HG03432 (cell line): ENCODE measurements at regions not wholly inside any gene's neighbourhood (a gene's known extent, or its start where the extent isn't known, plus 50 kb on each side); places are given as distances from the start of the nearest gene placed in this dataset.

Source experiments
- ATAC-seq: cut with Tn5 transposase; IDR thresholded peaks from one replicate; pipeline ENCODE4 v1.9.1; 2021; ENCODE audit warnings: mild to moderate bottlenecking, moderate library complexity; ENCODE audit not compliant: unreplicated experiment

DNA sequence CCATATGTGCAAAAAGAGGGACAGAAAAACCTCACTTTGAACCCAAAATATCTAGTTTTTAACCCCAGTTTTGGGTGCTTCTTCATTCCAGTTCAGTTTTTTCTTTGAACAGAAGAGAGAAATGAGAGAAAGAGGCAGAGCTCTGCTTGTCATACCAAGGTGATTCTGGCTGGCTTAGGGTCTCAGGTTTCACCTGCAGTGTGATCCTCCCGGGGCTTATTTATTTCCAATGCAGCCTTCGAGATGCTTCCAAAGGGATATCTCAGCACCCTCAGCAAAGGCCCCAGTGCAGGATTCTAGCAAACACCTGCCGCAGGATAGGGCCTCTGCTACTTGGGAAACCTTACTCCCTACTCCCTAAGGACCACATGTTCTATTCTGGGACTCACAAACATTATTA lies 131.3 kb downstream of the WDR11 start:
- ATAC-seq: no peak

DNA sequence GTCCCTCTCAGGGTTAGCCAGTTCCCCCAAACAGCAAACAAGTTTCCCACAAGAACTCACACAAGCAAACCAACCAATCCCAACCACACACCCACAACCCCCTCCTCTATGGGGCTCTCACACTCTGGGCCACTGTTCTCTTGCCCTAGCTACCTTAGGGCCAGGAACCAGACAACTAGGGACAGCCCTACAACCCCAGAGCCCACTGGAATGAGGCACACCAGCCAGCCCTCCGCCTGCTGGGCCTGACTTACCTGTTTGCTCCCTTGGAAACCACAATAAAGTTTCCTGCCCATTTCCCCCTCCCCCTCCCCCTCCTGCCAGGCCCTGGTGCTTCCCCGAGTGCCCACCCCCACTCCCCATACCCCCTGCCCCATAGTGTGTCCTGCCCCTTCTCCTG lies 132.6 kb downstream of the WDR11 start:
- no peak for ATAC-seq

GRCh38 chr10:120984221-120984620 lies 133.1 kb downstream of the WDR11 start:
- no peak for ATAC-seq

GRCh38 chr10:120987359-120987758 lies 136.2 kb downstream of the WDR11 start:
- ATAC-seq: no peak

DNA sequence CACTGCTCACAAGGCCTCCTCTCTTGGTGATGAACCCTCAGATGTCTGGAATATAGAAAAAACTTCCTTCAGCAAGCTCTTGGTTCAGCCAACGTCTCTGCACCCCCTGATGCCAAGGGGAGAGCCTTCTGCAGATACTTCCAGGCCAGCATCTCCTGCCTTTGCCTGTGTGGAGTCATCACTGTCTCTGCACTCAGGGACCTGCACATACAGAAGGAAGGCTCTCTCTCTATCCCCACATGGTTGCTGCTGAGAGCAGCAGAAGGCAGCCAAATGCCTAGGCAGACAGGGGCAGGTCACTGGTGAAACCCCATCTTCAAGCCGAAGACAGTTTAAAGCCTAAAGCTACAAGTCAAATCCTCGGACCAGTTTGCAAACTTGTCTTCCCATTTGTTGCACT lies 137.6 kb downstream of the WDR11 start:
- no peak for ATAC-seq

DNA sequence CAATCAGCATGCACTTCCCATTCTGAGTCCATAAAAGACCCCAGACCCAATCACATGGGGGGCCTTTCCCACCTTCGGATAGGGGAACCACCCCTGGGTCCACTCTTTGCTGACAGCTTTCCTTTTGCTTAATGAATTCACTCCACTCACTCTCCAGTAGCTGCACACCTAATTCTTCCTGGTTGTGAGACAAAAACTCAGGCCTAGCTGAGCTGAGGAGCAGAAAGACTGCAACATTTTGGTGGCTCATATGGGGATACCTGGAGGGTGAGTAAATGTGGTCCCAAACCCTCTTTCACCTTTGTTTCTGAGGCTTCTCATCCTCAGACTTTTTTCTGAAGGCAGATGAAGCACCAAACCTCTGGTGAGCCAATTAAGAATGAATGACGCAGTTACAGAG lies 138.1 kb downstream of the WDR11 start:
- no peak for ATAC-seq

GRCh38 chr10:120989996-120990598 lies 138.9 kb downstream of the WDR11 start:
- ATAC-seq: no peak

GRCh38 chr10:120990831-120991230 lies 139.7 kb downstream of the WDR11 start:
- no peak for ATAC-seq

DNA sequence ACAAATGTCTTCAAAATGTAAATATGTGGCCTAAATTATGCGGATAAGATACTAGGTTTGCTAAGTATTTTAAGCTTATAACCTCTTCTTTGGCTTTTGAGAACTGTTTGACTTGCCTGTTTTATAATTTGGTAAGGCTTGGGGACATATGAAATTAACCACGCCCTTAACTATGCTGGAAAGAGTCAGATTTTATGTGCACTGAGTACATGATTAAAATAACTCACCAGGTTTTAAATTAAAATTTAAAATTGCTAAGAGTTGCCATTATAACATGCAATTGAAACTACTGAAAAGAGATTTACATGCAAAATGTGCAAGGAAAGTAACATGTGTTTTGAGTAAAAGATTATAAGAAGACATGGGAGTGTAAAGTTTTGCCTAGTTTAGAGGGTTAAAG lies 141.9 kb downstream of the WDR11 start:
- ATAC-seq: no peak

DNA sequence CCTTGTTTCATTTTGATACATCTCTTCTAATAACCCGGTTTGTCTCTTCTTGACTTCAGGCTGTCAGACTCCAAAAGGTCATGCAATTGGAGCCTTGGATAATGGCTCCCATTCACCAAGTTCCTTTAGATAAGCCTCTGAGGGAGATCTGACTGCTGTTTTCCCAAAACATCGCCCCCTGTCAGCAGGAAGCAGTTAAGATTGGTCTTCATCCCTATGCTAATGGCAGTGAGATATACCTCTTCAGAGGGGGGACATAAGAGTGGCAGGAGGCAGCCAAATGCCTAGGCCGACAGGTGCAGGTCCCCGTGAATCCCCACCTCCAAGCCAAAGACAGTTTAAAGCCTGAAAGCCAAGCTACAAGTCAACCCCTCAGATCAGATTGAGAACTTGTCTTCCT lies 144.6 kb downstream of the WDR11 start:
- ATAC-seq: no peak

- ATAC-seq: no peak
Measured at GRCh38 chr10:120996456-120997034, 145.4 kb downstream of the WDR11 start.

DNA sequence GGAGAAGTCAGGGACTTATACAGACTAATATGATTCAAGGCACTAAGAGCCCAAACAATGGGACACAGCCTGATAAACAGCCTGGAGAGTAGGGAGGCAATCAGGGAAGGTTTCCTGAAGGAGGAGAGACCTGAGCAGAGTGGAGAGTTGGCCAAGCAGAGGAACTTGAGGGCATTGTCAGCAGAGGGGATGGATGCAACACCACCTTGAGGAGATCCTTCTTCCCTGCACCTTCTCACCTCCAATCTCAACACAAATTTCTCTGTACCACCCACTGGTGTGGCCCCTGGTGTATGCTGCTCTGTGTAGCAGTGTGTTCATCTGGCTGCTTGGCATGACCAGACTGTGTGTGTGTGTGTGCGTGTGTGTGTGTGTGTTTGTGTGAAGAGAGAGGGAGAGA lies 146.2 kb downstream of the WDR11 start:
- no peak for ATAC-seq

DNA sequence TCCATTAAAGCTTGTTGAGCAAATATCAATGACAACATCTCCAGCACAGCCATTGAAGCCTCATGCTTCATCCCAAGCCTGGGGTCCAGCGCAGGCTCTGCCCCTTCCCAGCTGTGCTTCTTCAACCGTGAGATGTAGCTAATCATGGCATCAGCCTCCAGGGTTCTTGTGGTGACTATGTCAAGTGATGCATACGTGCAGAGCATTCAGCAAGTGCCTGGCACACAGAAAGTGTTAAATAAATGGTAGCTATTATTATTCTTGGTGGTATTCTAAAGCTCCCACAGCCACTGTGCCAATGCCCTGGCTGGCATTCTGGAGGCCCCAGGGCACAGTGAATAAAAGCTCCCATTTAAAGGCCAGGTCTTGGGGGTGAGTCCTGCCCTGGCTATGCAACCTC lies 146.6 kb downstream of the WDR11 start:
- ATAC-seq: no peak

DNA sequence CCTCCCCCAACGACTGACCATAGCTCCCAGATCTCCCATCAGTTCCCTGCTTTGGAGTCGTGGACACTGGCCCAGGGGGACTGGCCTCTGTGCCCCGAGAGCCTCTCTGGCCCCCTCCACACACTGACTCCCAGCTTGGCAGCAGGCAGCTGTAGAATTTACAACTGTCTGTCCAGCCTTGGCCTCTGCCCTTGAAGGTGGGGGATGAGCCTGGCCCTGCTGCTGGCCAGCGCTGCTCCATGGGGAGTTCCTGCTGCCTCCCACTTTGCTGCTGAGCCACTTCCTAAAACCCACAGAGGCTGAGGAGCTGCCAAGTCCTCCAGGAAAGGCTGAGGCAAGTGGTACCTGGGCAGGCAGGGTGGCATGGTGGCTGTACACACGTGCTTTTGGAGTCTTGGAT lies 147.1 kb downstream of the WDR11 start:
- no peak for ATAC-seq

DNA sequence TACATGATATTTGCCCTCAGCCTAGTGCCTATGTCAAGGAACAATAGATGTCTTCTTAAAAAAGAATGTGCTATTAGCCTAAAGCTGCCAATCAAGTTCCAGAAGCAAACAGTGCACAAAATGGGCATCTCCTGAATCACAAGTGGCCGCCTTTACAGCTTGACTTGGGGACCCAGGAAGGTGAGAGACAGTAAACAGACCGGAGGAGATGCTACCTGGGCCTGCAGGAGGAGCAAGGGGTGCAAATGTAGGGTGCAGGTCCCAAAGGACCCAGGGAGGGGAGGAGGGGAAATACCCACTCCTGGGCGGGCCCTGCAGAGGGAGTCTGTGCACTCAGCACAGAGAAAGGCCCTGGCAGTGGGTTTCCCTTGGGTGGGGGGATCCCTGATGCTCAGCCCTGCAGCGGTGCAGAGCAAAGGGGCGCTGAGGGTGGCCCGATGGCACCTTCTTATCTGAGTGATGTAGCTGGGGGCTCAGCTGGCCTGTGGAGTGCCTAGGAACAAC lies 147.7 kb downstream of the WDR11 start:
- ATAC-seq: no peak

DNA sequence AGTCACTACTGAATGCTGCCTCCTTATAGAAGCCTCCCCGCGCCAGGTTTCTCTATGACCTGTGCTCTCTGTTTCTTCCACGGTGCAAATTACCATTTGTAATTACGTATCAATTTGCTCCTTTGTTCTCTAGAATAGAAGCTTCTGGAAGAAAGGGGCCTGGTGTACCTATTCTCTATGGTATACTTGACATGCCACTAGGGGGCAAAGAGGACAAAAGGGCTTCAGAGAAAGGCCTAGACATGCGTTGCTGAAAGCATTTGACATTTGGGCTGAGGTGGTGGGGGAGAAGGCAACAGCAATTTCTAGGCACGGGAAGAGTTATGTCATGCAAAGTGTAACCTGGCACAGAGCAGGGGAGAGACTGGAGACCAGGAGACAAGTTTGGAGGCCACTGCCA lies 148.7 kb downstream of the WDR11 start:
- ATAC-seq: no peak

GRCh38 chr10:121002586-121003205 lies 151.5 kb downstream of the WDR11 start:
- no peak for ATAC-seq

GRCh38 chr10:121005948-121006587 lies 154.9 kb downstream of the WDR11 start:
- ATAC-seq: no peak

GRCh38 chr10:121007264-121007663 lies 156.1 kb downstream of the WDR11 start:
- no peak for ATAC-seq

DNA sequence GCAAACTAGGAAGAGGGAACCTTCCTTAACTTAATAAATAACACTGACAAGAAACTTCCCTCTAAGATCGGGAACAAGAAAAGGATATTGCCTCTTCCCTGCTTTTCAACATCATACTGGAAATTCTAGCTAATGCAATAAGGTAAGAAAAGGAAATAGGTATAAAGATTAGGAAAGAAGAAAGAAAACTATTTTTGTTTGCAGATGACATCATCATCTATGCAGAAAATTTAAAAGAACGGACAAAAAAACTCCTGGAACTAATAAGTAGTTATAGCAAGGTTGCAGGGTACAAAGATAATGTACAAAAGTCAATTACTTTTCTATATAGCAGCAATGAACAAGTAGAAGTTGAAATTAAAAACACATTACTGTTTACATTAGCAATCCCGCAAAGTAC lies 164.8 kb downstream of the WDR11 start:
- no peak for ATAC-seq

GRCh38 chr10:121024905-121025584 lies 173.9 kb downstream of the WDR11 start:
- ATAC-seq: no peak
